ENCODE measurements at regions not wholly inside any gene's neighbourhood (a gene's known extent, or its start where the extent isn't known, plus 50 kb on each side); places are given as distances from the start of the nearest gene placed in this dataset.

DNA sequence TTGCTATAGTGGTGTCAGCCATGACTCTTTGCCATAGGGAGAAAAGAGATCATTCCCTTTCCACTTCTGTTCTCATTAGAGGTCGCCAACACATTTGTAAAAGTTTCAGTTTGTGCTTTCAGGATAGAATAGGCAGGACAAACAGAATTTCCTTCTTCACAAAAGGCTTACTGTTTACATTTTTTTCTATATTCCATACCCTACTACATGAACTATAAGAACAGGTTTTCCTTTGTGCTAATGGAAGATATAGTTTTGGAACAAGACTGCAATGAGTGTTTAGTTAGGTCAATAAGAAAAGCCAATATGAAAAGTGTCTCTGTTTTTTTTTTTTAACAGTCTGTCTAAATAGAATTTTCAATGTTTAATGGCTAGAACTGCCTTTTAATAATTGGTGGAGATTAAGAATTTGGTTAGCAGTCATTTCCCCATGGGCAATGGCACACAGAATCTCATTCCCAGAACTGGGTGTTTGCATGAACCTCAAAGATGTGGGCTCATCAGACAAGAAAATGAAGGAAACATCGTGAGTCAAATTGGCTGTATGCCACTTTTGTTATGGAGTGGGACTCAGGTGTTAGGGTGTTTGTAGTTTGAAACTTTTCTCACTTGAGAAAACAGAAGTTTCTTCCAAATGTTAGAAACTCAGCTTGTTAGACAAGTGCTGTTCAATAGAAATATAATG, 75.2 kb upstream of the PRLR start:
- Mint-ChIP-seq H3K27me3 (peaks cover 1% of the 10 kb centered on the region), H3K27ac (no peak overlapping the region), H3K36me3 (ENCODE audit: low read depth) (no peaks in the 10 kb centered on the region), H3K4me1 (no peaks in the 10 kb centered on the region), H3K4me3 (no peak overlapping the region), H3K9me3 (no peaks in the 10 kb centered on the region)
- ATAC-seq (ENCODE audit: low read depth) (no peak), DNase-seq (no peak)
- intact Hi-C loops (cut with micrococcal nuclease) = no loop called here
- ChIA-PET POLR2A (no interaction called here), CTCF (no interaction called here)
- TF ChIP-seq, protein P1, sequence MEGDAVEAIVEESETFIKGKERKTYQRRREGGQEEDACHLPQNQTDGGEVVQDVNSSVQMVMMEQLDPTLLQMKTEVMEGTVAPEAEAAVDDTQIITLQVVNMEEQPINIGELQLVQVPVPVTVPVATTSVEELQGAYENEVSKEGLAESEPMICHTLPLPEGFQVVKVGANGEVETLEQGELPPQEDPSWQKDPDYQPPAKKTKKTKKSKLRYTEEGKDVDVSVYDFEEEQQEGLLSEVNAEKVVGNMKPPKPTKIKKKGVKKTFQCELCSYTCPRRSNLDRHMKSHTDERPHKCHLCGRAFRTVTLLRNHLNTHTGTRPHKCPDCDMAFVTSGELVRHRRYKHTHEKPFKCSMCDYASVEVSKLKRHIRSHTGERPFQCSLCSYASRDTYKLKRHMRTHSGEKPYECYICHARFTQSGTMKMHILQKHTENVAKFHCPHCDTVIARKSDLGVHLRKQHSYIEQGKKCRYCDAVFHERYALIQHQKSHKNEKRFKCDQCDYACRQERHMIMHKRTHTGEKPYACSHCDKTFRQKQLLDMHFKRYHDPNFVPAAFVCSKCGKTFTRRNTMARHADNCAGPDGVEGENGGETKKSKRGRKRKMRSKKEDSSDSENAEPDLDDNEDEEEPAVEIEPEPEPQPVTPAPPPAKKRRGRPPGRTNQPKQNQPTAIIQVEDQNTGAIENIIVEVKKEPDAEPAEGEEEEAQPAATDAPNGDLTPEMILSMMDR (IDR thresholded peaks at IDR 0.05) = no peak

DNA sequence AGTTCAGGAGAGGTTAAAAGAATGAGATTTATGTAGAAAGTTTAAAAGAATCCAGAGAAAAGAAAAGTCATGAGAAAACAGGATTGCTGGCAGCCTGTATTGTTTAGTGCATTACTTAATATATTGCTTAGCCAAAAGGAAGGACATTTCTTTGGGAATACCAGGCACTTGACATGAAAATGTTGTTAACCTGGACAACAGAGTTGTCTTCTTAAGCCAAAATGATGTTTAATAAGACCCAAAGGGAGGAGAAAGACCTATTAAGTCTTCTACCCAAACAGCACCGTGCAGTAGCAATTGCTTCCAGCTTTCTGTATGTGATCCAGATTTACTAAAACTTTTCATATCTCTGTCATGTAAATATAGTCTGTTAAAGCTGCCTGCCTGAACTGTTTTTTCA, 74.0 kb upstream of the PRLR start:
- Mint-ChIP-seq H3K36me3 (ENCODE audit: low read depth) (no peaks in the 10 kb centered on the region), H3K27ac (no peak overlapping the region)
- POLR2A ChIA-PET = no interaction called here

DNA sequence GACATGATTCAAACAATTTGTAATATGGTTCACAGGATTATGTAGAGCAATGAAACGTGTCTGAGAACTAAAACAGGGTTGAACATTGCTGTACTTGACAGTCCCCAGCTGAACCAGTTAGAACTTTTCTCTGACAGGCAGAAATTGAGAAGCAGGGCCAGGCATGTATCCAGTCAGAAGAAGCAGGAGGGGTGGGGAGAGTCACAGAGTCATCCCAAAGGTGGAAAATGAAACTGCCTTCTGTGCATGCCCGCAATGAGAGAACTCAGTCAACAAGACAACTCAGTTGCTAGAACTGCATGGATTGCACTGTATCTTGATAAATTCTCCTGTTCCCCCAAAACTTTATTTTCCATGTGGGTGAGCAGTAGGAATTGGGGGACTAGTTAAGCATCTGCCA, 72.9 kb upstream of the PRLR start:
- TF ChIP-seq, protein P1 (IDR thresholded peaks at IDR 0.05) = no peak

More for the DNA sequence above, 74.0 kb upstream of the PRLR start:
- intact Hi-C loops (cut with micrococcal nuclease) = loop anchor here (5.0 kb wide), 1 partner anchor 78 kb away; no protein-coding TSS in a partner anchor
- H3K9me3 Mint-ChIP-seq = peaks cover 3% of the 10 kb centered on the region
- no peaks in the 10 kb centered on the region for H3K4me1 Mint-ChIP-seq
- DNase-seq = no peak
- no peak for ATAC-seq (ENCODE audit: low read depth)
- TF ChIP-seq, protein P1 (IDR thresholded peaks at IDR 0.05) = no peak
- H3K27me3 Mint-ChIP-seq = peaks cover 1% of the 10 kb centered on the region
- CTCF ChIA-PET = no interaction called here
- H3K4me3 Mint-ChIP-seq = no peak overlapping the region

DNA sequence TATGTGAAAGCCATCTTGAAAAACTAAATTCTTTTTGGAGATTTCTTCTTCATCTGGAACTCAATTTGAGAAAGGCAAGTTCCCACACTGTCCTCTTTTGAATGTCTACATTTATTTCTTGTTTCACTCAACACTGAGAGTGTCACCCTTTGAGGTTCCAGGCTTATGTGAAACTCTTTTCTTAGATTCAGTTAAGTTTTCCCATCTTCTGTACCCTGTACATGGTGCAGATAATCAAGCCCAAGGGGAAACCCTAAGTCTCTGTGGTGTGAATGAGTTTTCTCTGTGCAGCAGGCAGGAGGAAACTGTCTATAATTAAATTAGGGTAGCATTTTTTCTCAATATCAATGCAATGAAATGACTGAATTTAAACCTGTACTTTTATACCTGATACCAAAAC, 72.3 kb upstream of the PRLR start:
- H3K9me3 Mint-ChIP-seq = peaks cover 3% of the 10 kb centered on the region
- intact Hi-C loops (cut with micrococcal nuclease) = loop anchor here (5.0 kb wide), 1 partner anchor 80 kb away; no protein-coding TSS in a partner anchor

More for the DNA sequence above, 72.9 kb upstream of the PRLR start:
- Mint-ChIP-seq H3K36me3 (ENCODE audit: low read depth) (no peaks in the 10 kb centered on the region), H3K4me1 (no peaks in the 10 kb centered on the region), H3K9me3 (peaks cover 3% of the 10 kb centered on the region), H3K27me3 (peaks cover 1% of the 10 kb centered on the region), H3K27ac (no peak overlapping the region), H3K4me3 (no peak overlapping the region)
- ATAC-seq (ENCODE audit: low read depth) (no peak), DNase-seq (no peak)
- ChIA-PET POLR2A (no interaction called here), CTCF (no interaction called here)
- intact Hi-C loops (cut with micrococcal nuclease) = loop anchor here (5.0 kb wide), 1 partner anchor 79 kb away; no protein-coding TSS in a partner anchor

DNA sequence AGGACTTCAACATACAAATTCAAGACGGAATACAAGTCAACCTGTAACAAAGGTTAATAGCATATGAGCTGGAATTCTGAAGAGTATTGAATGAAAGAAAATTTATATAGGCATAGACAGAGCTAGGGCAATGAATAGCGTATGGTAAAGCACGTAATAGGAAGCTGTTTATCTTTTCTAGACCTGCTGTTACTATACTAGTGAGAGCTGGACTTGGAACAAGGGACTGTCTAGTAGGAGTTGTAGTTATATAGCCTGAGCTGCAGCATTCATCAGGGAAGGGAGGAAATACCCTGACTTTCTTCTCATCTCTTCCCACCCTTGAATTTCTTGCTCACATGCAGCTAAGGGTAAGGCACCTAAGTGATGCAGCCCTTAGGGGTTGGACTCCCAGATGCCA, 67.5 kb upstream of the PRLR start:
- DNase-seq (no peak), ATAC-seq (ENCODE audit: low read depth) (no peak)
- Mint-ChIP-seq H3K4me3 (no peak overlapping the region), H3K4me1 (peaks cover 3% of the 10 kb centered on the region), H3K27me3 (peaks cover 2% of the 10 kb centered on the region), H3K36me3 (ENCODE audit: low read depth) (no peaks in the 10 kb centered on the region), H3K27ac (no peak overlapping the region), H3K9me3 (peaks cover 10% of the 10 kb centered on the region)
- ChIA-PET POLR2A (no interaction called here), CTCF (no interaction called here)
- intact Hi-C loops (cut with micrococcal nuclease) = no loop called here
- TF ChIP-seq, protein P1 (IDR thresholded peaks at IDR 0.05) = no peak

More for the DNA sequence above, 72.3 kb upstream of the PRLR start:
- ChIA-PET POLR2A (no interaction called here), CTCF (no interaction called here)
- TF ChIP-seq, protein P1 (IDR thresholded peaks at IDR 0.05) = no peak
- H3K27me3 Mint-ChIP-seq = peaks cover 3% of the 10 kb centered on the region
- H3K27ac Mint-ChIP-seq = no peak overlapping the region
- no peaks in the 10 kb centered on the region for H3K4me1 Mint-ChIP-seq
- no peaks in the 10 kb centered on the region for H3K36me3 Mint-ChIP-seq (ENCODE audit: low read depth)
- ATAC-seq (ENCODE audit: low read depth) (no peak), DNase-seq (no peak)
- no peak overlapping the region for H3K4me3 Mint-ChIP-seq

All from activated B cell treated with CpG ODN at 0.5 μM for 24 hours (primary cell).